Caco-2 (cell line): ENCODE measurements at regions not wholly inside any gene's neighbourhood (a gene's known extent, or its start where the extent isn't known, plus 50 kb on each side); places are given as distances from the start of the nearest gene placed in this dataset.

ENCODE experiments used
- BruUV-seq: library from RNA; stranded (reverse); fragments of 400-500 nt; replicated peaks from 2 replicates; lab custom pipeline; 2021; lab: Mats Ljungman, UMichigan
- CTCF ChIA-PET: fragments of 300-600 bp; sonication (Branson Sonifier 250); formaldehyde crosslinking; loops from one replicate; lab custom pipeline; 2022; ENCODE audit warnings: antibody characterized with exemption; lab: Charles Lee
- POLR2A ChIA-PET: fragments of 300-600 bp; sonication (Branson Sonifier 250); formaldehyde crosslinking; loops from one replicate; lab custom pipeline; 2022; ENCODE audit warnings: antibody characterized with exemption; lab: Charles Lee
- DNase-seq, 2 experiments: peaks; one replicate each; pipeline versions ENCODE4 v3.0.0 to v3.0.0-alpha.2; 2020 to 2022
- H3K27me3 ChIP-seq: replicated peaks from 2 replicates; pipeline ENCODE4 v1.6.0; 2011; ENCODE audit warnings: low read length; ENCODE audit not compliant: control insufficient read depth, insufficient read depth
- H3K36me3 ChIP-seq: 2 replicates; pipeline ENCODE4 v1.5.1; 2011; ENCODE audit warnings: low read length; ENCODE audit not compliant: control insufficient read depth, insufficient read depth
- H3K4me1 ChIP-seq: fragments of 250-450 bp; sonication (Bioruptor Pico); 2 replicates; pipeline ENCODE4 v1.5.1; 2020; ENCODE audit warnings: mild to moderate bottlenecking
- H3K4me3 ChIP-seq: 2 replicates; pipeline ENCODE4 v1.5.1; 2011; ENCODE audit warnings: low read depth, mild to moderate bottlenecking, control low read depth, low read length
- H3K9me3 ChIP-seq: fragments of 250-450 bp; sonication (Bioruptor Pico); 2 replicates; pipeline ENCODE4 v1.5.1; 2020; ENCODE audit warnings: mild to moderate bottlenecking, moderate library complexity
- H3K27ac Mint-ChIP-seq: one replicate; pipeline ENCODE4 v1.8.0; 2022; ENCODE audit warnings: mixed read lengths; ENCODE audit not compliant: unreplicated experiment
- H3K27me3 Mint-ChIP-seq: one replicate; pipeline ENCODE4 v1.8.0; 2022; ENCODE audit warnings: mixed read lengths; ENCODE audit not compliant: insufficient read depth, unreplicated experiment
- H3K36me3 Mint-ChIP-seq: one replicate; pipeline ENCODE4 v1.8.0; 2022; ENCODE audit warnings: mild to moderate bottlenecking, mixed read lengths; ENCODE audit not compliant: insufficient read depth, unreplicated experiment
- H3K4me1 Mint-ChIP-seq: one replicate; pipeline ENCODE4 v1.8.0; 2022; ENCODE audit warnings: low read depth, mixed read lengths; ENCODE audit not compliant: unreplicated experiment
- H3K4me3 Mint-ChIP-seq: one replicate; pipeline ENCODE4 v1.8.0; 2022; ENCODE audit warnings: mild to moderate bottlenecking, moderate library complexity, mixed read lengths; ENCODE audit not compliant: unreplicated experiment
- H3K9me3 Mint-ChIP-seq: one replicate; pipeline ENCODE4 v1.8.0; 2022; ENCODE audit warnings: mixed read lengths; ENCODE audit not compliant: unreplicated experiment
- CTCF ChIP-seq, 2 experiments: fragments of 200-600 bp in 1 of 2; IDR thresholded peaks; 1 replicate in 1 of 2; 2 replicates in 1 of 2; pipeline versions ENCODE4 v1.5.1 to v1.8.0; 2011 to 2022; ENCODE audit warnings: antibody characterized with exemption in 1 of 2, control low read depth in 1 of 2, inconsistent platforms in 1 of 2, low read depth in 1 of 2, low read length in 1 of 2, mild to moderate bottlenecking in 1 of 2, moderate library complexity in 1 of 2; ENCODE audit not compliant: insufficient read depth in 1 of 2, severe bottlenecking in 1 of 2, unreplicated experiment in 1 of 2
- intact Hi-C: fragments of 100-400 bp; cut with micrococcal nuclease; formaldehyde crosslinking; loops from one replicate; pipeline ENCODE4 v1.10.0; 2022; ENCODE audit not compliant: unreplicated experiment

GRCh38 chr13:79231887-79232286 lies 174.2 kb downstream of the RBM26 start:
- Mint-ChIP-seq H3K27me3 (peaks cover 3% of the 10 kb centered on the region), H3K9me3 (no peaks in the 10 kb centered on the region), H3K36me3 (no peaks in the 10 kb centered on the region), H3K4me3 (no peak overlapping the region), H3K27ac (no peak overlapping the region), H3K4me1 (no peaks in the 10 kb centered on the region)
- ChIA-PET POLR2A (no interaction called here), CTCF (no interaction called here)
- H3K36me3 ChIP-seq: no peaks in the 10 kb centered on the region
- intact Hi-C loops: no loop called here
- no peaks in the 10 kb centered on the region for H3K9me3 ChIP-seq
- no peak for DNase-seq
- no peaks in the 10 kb centered on the region for H3K27me3 ChIP-seq
- no peak overlapping the region for H3K4me3 ChIP-seq
- H3K4me1 ChIP-seq: peaks cover 7% of the 10 kb centered on the region; the same call in 1 of the 2 replicates
- no TSS peak for BruUV-seq
- TF ChIP-seq CTCF (IDR thresholded peaks at IDR 0.05; ENCODE audit: insufficient read depth in 1 of 2, low read depth in 1 of 2, low read length in 1 of 2, severe bottlenecking in 1 of 2, unreplicated experiment in 1 of 2): no peak

- no peak overlapping the region for H3K4me3 Mint-ChIP-seq
- H3K9me3 Mint-ChIP-seq: no peaks in the 10 kb centered on the region
- peaks cover 7% of the 10 kb centered on the region; the same call in 1 of the 2 replicates for H3K4me1 ChIP-seq
- TF ChIP-seq CTCF (IDR thresholded peaks at IDR 0.05; ENCODE audit: insufficient read depth in 1 of 2, low read depth in 1 of 2, low read length in 1 of 2, severe bottlenecking in 1 of 2, unreplicated experiment in 1 of 2): no peak
- no peaks in the 10 kb centered on the region for H3K27me3 ChIP-seq
- no peaks in the 10 kb centered on the region for H3K9me3 ChIP-seq
- H3K27me3 Mint-ChIP-seq: no peaks in the 10 kb centered on the region
- no peaks in the 10 kb centered on the region for H3K4me1 Mint-ChIP-seq
- intact Hi-C loops: no loop called here
- no peaks in the 10 kb centered on the region for H3K36me3 Mint-ChIP-seq
- H3K36me3 ChIP-seq: no peaks in the 10 kb centered on the region
- H3K27ac Mint-ChIP-seq: no peak overlapping the region
- no peak for DNase-seq
- CTCF ChIA-PET: interaction anchor here (0.6 to 0.7 kb wide), 2 partner anchors 71 to 1236 kb away, joined by 3 to 4 read pairs; no protein-coding TSS in a partner anchor
- no peak overlapping the region for H3K4me3 ChIP-seq
- BruUV-seq: no TSS peak
- POLR2A ChIA-PET: no interaction called here
Observed at GRCh38 chr13:79229761-79230160, 176.3 kb downstream of the RBM26 start.

GRCh38 chr13:79228972-79229371 lies 177.1 kb downstream of the RBM26 start:
- intact Hi-C loops: no loop called here
- Mint-ChIP-seq H3K27ac (no peak overlapping the region), H3K4me3 (no peak overlapping the region), H3K27me3 (no peaks in the 10 kb centered on the region), H3K4me1 (no peaks in the 10 kb centered on the region), H3K9me3 (no peaks in the 10 kb centered on the region), H3K36me3 (no peaks in the 10 kb centered on the region)
- H3K27me3 ChIP-seq: no peaks in the 10 kb centered on the region
- ChIA-PET POLR2A (no interaction called here), CTCF (no interaction called here)
- TF ChIP-seq CTCF (IDR thresholded peaks at IDR 0.05; ENCODE audit: insufficient read depth in 1 of 2, low read depth in 1 of 2, low read length in 1 of 2, severe bottlenecking in 1 of 2, unreplicated experiment in 1 of 2): no peak
- DNase-seq: no peak
- no peak overlapping the region for H3K4me3 ChIP-seq
- no TSS peak for BruUV-seq
- no peaks in the 10 kb centered on the region for H3K9me3 ChIP-seq
- no peaks in the 10 kb centered on the region for H3K36me3 ChIP-seq
- H3K4me1 ChIP-seq: peaks cover 7% of the 10 kb centered on the region; the same call in 1 of the 2 replicates
